Calu3 (cell line): ENCODE measurements at regions not wholly inside any gene's neighbourhood (a gene's known extent, or its start where the extent isn't known, plus 50 kb on each side); places are given as distances from the start of the nearest gene placed in this dataset.

Source experiments
- BruUV-seq: library from RNA; stranded (reverse); fragments of 400-500 nt; replicated peaks from 2 replicates; lab custom pipeline; 2021; lab: Mats Ljungman, UMichigan
- CTCF ChIA-PET: fragments of 300-600 bp; sonication (Branson Sonifier 250); formaldehyde crosslinking; loops from one replicate; lab custom pipeline; 2022; ENCODE audit warnings: antibody characterized with exemption; lab: Charles Lee
- DNase-seq: peaks from one replicate; pipeline ENCODE4 v3.0.0; 2022
- H3K27ac Mint-ChIP-seq: one replicate; pipeline ENCODE4 v1.8.0; 2022; ENCODE audit warnings: mixed read lengths; ENCODE audit not compliant: unreplicated experiment
- H3K27me3 Mint-ChIP-seq: one replicate; pipeline ENCODE4 v1.8.0; 2022; ENCODE audit warnings: mixed read lengths; ENCODE audit not compliant: unreplicated experiment
- H3K36me3 Mint-ChIP-seq: one replicate; pipeline ENCODE4 v1.8.0; 2022; ENCODE audit warnings: mild to moderate bottlenecking, moderate library complexity, mixed read lengths; ENCODE audit not compliant: insufficient read depth, unreplicated experiment
- H3K4me1 Mint-ChIP-seq: one replicate; pipeline ENCODE4 v1.8.0; 2022; ENCODE audit warnings: mild to moderate bottlenecking, low read depth, mixed read lengths; ENCODE audit not compliant: unreplicated experiment
- H3K4me3 Mint-ChIP-seq: one replicate; pipeline ENCODE4 v1.8.0; 2022; ENCODE audit warnings: mild to moderate bottlenecking, low read depth, moderate library complexity, mixed read lengths; ENCODE audit not compliant: unreplicated experiment
- H3K9me3 Mint-ChIP-seq: one replicate; pipeline ENCODE4 v1.8.0; 2022; ENCODE audit warnings: low read depth, mixed read lengths; ENCODE audit not compliant: unreplicated experiment
- intact Hi-C: fragments of 100-400 bp; cut with micrococcal nuclease; formaldehyde crosslinking; loops from one replicate; pipeline ENCODE4 v1.10.0; 2022; ENCODE audit not compliant: unreplicated experiment
- TF ChIP-seq, protein P1 (sequence below): fragments of 200-600 bp; IDR thresholded peaks from one replicate; pipeline ENCODE4 v1.8.0; 2022; ENCODE audit warnings: antibody characterized with exemption; ENCODE audit not compliant: unreplicated experiment

DNA sequence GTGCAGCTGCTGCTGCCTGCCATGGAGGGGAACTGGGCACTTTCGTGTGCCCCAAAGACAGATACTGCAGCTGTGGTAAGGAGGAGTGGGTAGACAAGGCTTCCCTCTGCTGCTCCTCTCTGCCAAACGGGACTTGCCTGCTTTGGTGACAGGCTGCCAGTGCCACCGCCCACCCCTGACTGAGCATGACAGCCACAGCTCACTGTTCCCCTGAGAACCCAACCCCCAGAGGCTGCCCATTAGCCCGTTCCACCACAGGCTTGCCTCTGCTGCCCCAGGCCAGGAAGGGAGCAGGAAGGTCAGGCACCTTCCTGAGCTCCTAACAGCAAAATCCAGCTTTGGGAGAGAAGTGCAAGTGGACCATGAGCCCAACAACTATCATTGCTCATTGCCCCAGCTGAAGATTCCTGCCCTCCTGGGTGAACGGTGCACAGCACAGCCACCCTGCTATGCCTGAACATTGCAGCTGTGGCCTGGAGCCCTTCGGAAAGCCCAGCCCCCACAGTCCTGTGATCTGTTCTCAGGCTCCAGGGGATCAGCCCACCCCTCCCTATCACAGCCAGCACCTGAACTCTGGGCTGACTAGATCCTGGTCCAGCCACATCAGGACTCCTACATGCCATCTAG, 58.7 kb upstream of the ANTXRL start:
- intact Hi-C loops: loop anchor here (1.0 to 2.0 kb wide), 3 partner anchors 15 to 317 kb away; no protein-coding TSS in a partner anchor
- DNase-seq: peak; percentile 41
- Mint-ChIP-seq H3K9me3 (no peaks in the 10 kb centered on the region), H3K27ac (no peak overlapping the region), H3K27me3 (peaks cover 58% of the 10 kb centered on the region), H3K4me1 (peaks cover 11% of the 10 kb centered on the region), H3K4me3 (no peak overlapping the region), H3K36me3 (no peaks in the 10 kb centered on the region)
- CTCF ChIA-PET: interaction anchor here (0.6 to 1.5 kb wide), 8 partner anchors 24 to 337 kb away, joined by 3 to 7 read pairs (median 4); no protein-coding TSS in a partner anchor
- TF ChIP-seq, protein P1, sequence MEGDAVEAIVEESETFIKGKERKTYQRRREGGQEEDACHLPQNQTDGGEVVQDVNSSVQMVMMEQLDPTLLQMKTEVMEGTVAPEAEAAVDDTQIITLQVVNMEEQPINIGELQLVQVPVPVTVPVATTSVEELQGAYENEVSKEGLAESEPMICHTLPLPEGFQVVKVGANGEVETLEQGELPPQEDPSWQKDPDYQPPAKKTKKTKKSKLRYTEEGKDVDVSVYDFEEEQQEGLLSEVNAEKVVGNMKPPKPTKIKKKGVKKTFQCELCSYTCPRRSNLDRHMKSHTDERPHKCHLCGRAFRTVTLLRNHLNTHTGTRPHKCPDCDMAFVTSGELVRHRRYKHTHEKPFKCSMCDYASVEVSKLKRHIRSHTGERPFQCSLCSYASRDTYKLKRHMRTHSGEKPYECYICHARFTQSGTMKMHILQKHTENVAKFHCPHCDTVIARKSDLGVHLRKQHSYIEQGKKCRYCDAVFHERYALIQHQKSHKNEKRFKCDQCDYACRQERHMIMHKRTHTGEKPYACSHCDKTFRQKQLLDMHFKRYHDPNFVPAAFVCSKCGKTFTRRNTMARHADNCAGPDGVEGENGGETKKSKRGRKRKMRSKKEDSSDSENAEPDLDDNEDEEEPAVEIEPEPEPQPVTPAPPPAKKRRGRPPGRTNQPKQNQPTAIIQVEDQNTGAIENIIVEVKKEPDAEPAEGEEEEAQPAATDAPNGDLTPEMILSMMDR: no peak
- no TSS peak for BruUV-seq

DNA sequence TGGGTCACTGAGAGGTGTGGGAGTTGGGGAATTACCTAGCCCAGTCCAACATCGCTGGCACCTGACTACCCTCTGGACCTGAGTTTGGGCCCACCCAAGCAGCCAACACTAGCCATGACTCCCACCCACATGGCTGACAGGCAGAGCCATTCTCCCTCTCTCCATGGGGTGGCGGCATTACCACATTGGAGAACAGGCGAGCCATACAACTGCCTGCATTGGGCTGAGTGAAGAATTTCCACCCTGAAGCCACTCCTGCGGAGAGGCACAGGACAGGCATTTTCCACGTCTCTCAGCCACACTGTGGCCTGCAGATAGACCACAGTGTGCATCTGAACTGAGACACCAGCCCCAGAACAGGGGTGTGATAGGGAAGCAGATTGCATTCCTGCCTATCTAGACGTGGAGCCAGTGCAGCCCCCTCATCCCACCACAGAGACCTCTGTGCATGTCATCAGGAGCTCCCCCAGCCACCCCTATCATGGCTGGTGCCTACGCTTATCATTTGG, 58.2 kb upstream of the ANTXRL start:
- TF ChIP-seq, protein P1: peak; percentile 99
- peaks cover 64% of the 10 kb centered on the region for H3K27me3 Mint-ChIP-seq
- intact Hi-C loops: loop anchor here (1.0 to 2.0 kb wide), 3 partner anchors 14 to 317 kb away; no protein-coding TSS in a partner anchor
- no peaks in the 10 kb centered on the region for H3K36me3 Mint-ChIP-seq
- no peak overlapping the region for H3K27ac Mint-ChIP-seq
- BruUV-seq: no TSS peak
- CTCF ChIA-PET: interaction anchor here (0.9 to 1.5 kb wide), 10 partner anchors 10 to 1547 kb away, joined by 3 to 16 read pairs (median 4); no protein-coding TSS in a partner anchor
- no peaks in the 10 kb centered on the region for H3K9me3 Mint-ChIP-seq
- peaks cover 11% of the 10 kb centered on the region for H3K4me1 Mint-ChIP-seq
- peak; percentile 97 for DNase-seq
- no peak overlapping the region for H3K4me3 Mint-ChIP-seq

DNA sequence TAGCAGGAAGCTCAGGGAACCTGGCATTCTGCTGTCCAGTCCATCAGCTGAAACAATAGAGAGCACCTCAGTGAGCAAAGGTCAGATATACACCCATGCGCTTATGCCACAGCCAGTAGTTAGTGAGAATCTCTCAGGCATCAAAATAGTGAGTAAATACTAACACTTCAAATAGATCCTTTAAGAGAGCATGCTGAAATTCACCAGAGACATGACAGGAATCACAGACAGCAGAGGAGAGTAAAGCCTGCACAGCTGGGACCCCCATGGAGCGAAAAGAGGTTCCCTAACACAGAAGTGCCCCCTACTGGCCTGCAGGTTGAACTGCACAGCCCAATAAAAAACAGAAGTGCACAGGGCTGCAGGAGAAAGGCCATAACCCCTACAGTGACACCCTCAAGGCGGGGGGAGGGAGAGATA, 57.6 kb upstream of the ANTXRL start:
- H3K36me3 Mint-ChIP-seq: no peaks in the 10 kb centered on the region
- TF ChIP-seq, protein P1: peak; percentile 99
- H3K4me1 Mint-ChIP-seq: peaks cover 11% of the 10 kb centered on the region
- peaks cover 69% of the 10 kb centered on the region for H3K27me3 Mint-ChIP-seq
- H3K4me3 Mint-ChIP-seq: no peak overlapping the region
- intact Hi-C loops: loop anchor here (2.0 kb wide), 1 partner anchor 14 kb away; no protein-coding TSS in a partner anchor
- DNase-seq: peak; percentile 72
- no peak overlapping the region for H3K27ac Mint-ChIP-seq
- H3K9me3 Mint-ChIP-seq: no peaks in the 10 kb centered on the region
- CTCF ChIA-PET: interaction anchor here (0.9 to 1.5 kb wide), 10 partner anchors 10 to 1547 kb away, joined by 3 to 16 read pairs (median 4); no protein-coding TSS in a partner anchor
- no TSS peak for BruUV-seq

DNA sequence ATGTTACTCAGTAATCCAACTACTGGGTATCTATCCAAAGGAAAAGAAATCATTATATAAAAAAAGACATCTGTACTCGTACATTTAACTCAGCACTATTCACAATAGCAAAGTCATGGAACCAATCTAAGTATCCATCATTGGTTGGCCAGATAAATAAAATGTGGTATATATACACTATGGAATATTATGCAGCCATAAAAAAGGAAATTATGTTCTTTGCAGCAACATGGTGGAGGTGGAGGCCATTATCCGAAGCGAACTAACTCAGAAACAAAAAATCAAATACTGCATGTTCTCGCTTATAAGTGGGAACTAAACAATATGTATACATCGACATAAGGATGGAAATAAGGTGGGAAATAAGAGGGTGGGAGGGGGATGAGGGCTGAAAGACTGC, 56.2 kb upstream of the ANTXRL start:
- H3K27ac Mint-ChIP-seq: no peak overlapping the region
- peaks cover 69% of the 10 kb centered on the region for H3K27me3 Mint-ChIP-seq
- no peak for DNase-seq
- H3K36me3 Mint-ChIP-seq: no peaks in the 10 kb centered on the region
- TF ChIP-seq, protein P1: no peak
- BruUV-seq: no TSS peak
- no peaks in the 10 kb centered on the region for H3K9me3 Mint-ChIP-seq
- CTCF ChIA-PET: no interaction called here
- H3K4me1 Mint-ChIP-seq: peaks cover 11% of the 10 kb centered on the region
- intact Hi-C loops: loop anchor here (5.0 kb wide), 1 partner anchor 327 kb away; the partner anchor contains the start of gene GPRIN2
- no peak overlapping the region for H3K4me3 Mint-ChIP-seq
